ENCODE measurements at regions not wholly inside any gene's neighbourhood (a gene's known extent, or its start where the extent isn't known, plus 50 kb on each side); places are given as distances from the start of the nearest gene placed in this dataset.
"Not testable (repeated sequence)": the region's sequence is repeated elsewhere in the genome, so short reads cannot be mapped to it uniquely, and the experiment has no call there.

- DNase-seq = no peak
These were observed 958.3 kb downstream of the GALC start for GRCh38 chr14:87034680-87035079.

GRCh38 chr14:87030197-87030596, 962.8 kb downstream of the GALC start:
- DNase-seq = no peak

GRCh38 chr14:87020106-87020505, 972.9 kb downstream of the GALC start:
- DNase-seq = not testable (repeated sequence)

GRCh38 chr14:87018294-87018693, 974.7 kb downstream of the GALC start:
- no peak for DNase-seq

GRCh38 chr14:87017335-87017734, 975.6 kb downstream of the GALC start:
- DNase-seq = no peak

- DNase-seq = no peak
These were observed 978.1 kb downstream of the GALC start for GRCh38 chr14:87014856-87015255.

- DNase-seq = no peak
These were observed 979.4 kb downstream of the GALC start for GRCh38 chr14:87013583-87013982.

GRCh38 chr14:87008965-87009364, 984.0 kb downstream of the GALC start:
- DNase-seq = no peak

GRCh38 chr14:87005280-87005679, 987.7 kb downstream of the GALC start:
- DNase-seq = no peak

GRCh38 chr14:87002776-87003175, 990.2 kb downstream of the GALC start:
- DNase-seq = no peak

- no peak for DNase-seq
These were observed 991.6 kb downstream of the GALC start for GRCh38 chr14:87001333-87001732.

GRCh38 chr14:87000081-87000480, 992.9 kb downstream of the GALC start:
- DNase-seq = no peak

- DNase-seq = no peak
These were observed 993.9 kb downstream of the GALC start for GRCh38 chr14:86999036-86999435.

GRCh38 chr14:86997271-86997670, 995.7 kb downstream of the GALC start:
- DNase-seq = no peak

- no peak for DNase-seq
These were observed 1002.6 kb downstream of the GALC start for GRCh38 chr14:86990396-86990795.

GRCh38 chr14:86989285-86989684, 1003.7 kb downstream of the GALC start:
- no peak for DNase-seq

GRCh38 chr14:86987966-86988365, 1005.0 kb downstream of the GALC start:
- no peak for DNase-seq

GRCh38 chr14:86973177-86973576, 1019.8 kb downstream of the GALC start:
- no peak for DNase-seq

GRCh38 chr14:86971292-86971691, 1021.7 kb downstream of the GALC start:
- no peak for DNase-seq

GRCh38 chr14:86961106-86961716, 1031.8 kb downstream of the GALC start:
- DNase-seq = no peak

- no peak for DNase-seq
These were observed 1037.1 kb downstream of the GALC start for GRCh38 chr14:86955771-86956354.

- DNase-seq = no peak
These were observed 1038.4 kb downstream of the GALC start for GRCh38 chr14:86954623-86955022.

GRCh38 chr14:86946446-86946845, 1046.5 kb downstream of the GALC start:
- no peak for DNase-seq

- no peak for DNase-seq
These were observed 1048.5 kb downstream of the GALC start for GRCh38 chr14:86944434-86944833.

Data from activated CD8-positive, alpha-beta memory T cell treated with anti-CD3 and anti-CD28 coated beads, Interleukin-2, amount 50 U/mL, for 48 hours (primary cell).